BLaER1 treated with 17β-estradiol and CSF1 and Interleukin-3, amounts not matched to agents 10 nM and 100 nM (cell line): ENCODE measurements at regions not wholly inside any gene's neighbourhood (a gene's known extent, or its start where the extent isn't known, plus 50 kb on each side); places are given as distances from the start of the nearest gene placed in this dataset.

Source experiments
- H3K27ac ChIP-seq, 11 experiments: shearing (Covaris generic); formaldehyde crosslinking; 2 replicates each; pipeline ENCODE4 v1.8.1; 2022
- H3K27me3 ChIP-seq, 11 experiments: shearing (Covaris generic); formaldehyde crosslinking; 2 replicates each; pipeline ENCODE4 v1.8.1; 2022
- H3K36me3 ChIP-seq, 11 experiments: shearing (Covaris generic); formaldehyde crosslinking; 2 replicates each; pipeline ENCODE4 v1.8.1; 2022
- H3K4me1 ChIP-seq, 10 experiments: shearing (Covaris generic); formaldehyde crosslinking; 2 replicates each; pipeline ENCODE4 v1.8.1; 2022
- H3K4me2 ChIP-seq, 11 experiments: shearing (Covaris generic); formaldehyde crosslinking; 2 replicates each; pipeline ENCODE4 v1.8.1; 2022
- H3K4me3 ChIP-seq, 10 experiments: shearing (Covaris generic); formaldehyde crosslinking; 2 replicates each; pipeline ENCODE4 v1.8.1; 2022
- H3K9ac ChIP-seq, 11 experiments: shearing (Covaris generic); formaldehyde crosslinking; 2 replicates each; pipeline ENCODE4 v1.8.1; 2022
- H3K9me3 ChIP-seq, 11 experiments: shearing (Covaris generic); formaldehyde crosslinking; replicated peaks in 1 of 11; 2 replicates each; pipeline ENCODE4 v1.8.1; 2022
- H4K20me1 ChIP-seq, 11 experiments: shearing (Covaris generic); formaldehyde crosslinking; 2 replicates each; pipeline ENCODE4 v1.8.1; 2022
- Cebpa-rat ChIP-seq, 11 experiments: shearing (Covaris generic); IDR thresholded peaks; 2 replicates each; pipeline ENCODE4 v1.8.1; 2022

GRCh38 chr1:209046935-209047334 lies 536.6 kb upstream of the CAMK1G start:
- no peak overlapping the region for H3K4me2 ChIP-seq
- H3K36me3 ChIP-seq = no peaks in the 10 kb centered on the region
- TF ChIP-seq Cebpa-rat (IDR thresholded peaks at IDR 0.05) = no peak
- no peak overlapping the region for H3K27ac ChIP-seq
- no peak overlapping the region for H3K4me3 ChIP-seq
- no peaks in the 10 kb centered on the region for H4K20me1 ChIP-seq
- H3K9ac ChIP-seq = no peak overlapping the region
- H3K4me1 ChIP-seq = peaks cover 0 to 5% (median 0%) of the 10 kb centered on the region in 10 experiments; a peak in 1 of 20 replicates
- H3K27me3 ChIP-seq = no peaks in the 10 kb centered on the region
- no peaks in the 10 kb centered on the region for H3K9me3 ChIP-seq

GRCh38 chr1:209048941-209049669 lies 534.4 kb upstream of the CAMK1G start:
- no peak for TF ChIP-seq Cebpa-rat (IDR thresholded peaks at IDR 0.05)
- no peaks in the 10 kb centered on the region for H3K36me3 ChIP-seq

DNA sequence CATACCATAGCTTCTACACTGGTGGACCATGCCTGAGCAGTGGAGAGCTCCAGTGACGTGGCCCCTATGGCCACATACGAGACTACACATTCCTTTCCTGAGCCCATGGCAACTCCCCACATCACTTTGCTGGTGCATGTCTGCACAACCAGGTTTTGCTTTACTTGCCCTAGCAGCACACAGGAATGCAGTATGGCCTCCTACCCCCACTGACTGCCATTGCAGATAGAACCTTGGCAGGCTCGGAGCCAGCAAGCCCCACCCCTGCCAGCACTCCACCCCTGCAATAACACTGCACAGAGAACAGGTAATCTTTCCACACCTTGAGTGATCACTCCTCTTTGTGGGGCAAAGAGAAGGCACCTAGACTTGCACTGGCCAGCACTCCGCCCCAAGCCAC lies 531.9 kb upstream of the CAMK1G start:
- Histone ChIP-seq H3K36me3 (no peaks in the 10 kb centered on the region), H3K4me1 (no peaks in the 10 kb centered on the region), H3K27ac (no peak overlapping the region), H3K9me3 (peaks cover under 1 to 19% (median 8%) of the 10 kb centered on the region in 11 experiments; a peak in 12 of 22 replicates), H3K27me3 (no peaks in the 10 kb centered on the region), H3K4me3 (no peak overlapping the region), H4K20me1 (no peaks in the 10 kb centered on the region), H3K9ac (no peak overlapping the region), H3K4me2 (no peak overlapping the region)
- TF ChIP-seq Cebpa-rat (IDR thresholded peaks at IDR 0.05) = no peak

More at GRCh38 chr1:209048941-209049669, 534.4 kb upstream of the CAMK1G start:
- Histone ChIP-seq H3K4me3 (no peak overlapping the region), H3K27ac (no peak overlapping the region), H3K9me3 (0 out of 22 replicates have a peak, but pooled peaks cover 0 to 11% (median 0%) of the 10 kb centered on the region in 11 experiments), H3K4me2 (no peak overlapping the region), H3K27me3 (no peaks in the 10 kb centered on the region), H3K9ac (no peak overlapping the region), H4K20me1 (no peaks in the 10 kb centered on the region), H3K4me1 (no peaks in the 10 kb centered on the region)

GRCh38 chr1:209053587-209053986 lies 529.9 kb upstream of the CAMK1G start:
- H3K4me3 ChIP-seq = no peak overlapping the region
- H3K4me2 ChIP-seq = no peak overlapping the region
- no peak for TF ChIP-seq Cebpa-rat (IDR thresholded peaks at IDR 0.05)
- no peaks in the 10 kb centered on the region for H4K20me1 ChIP-seq
- no peaks in the 10 kb centered on the region for H3K36me3 ChIP-seq
- H3K27me3 ChIP-seq = no peaks in the 10 kb centered on the region
- H3K27ac ChIP-seq = no peak overlapping the region
- peaks cover 8 to 28% (median 16%) of the 10 kb centered on the region in 11 experiments; a peak in 14 of 22 replicates for H3K9me3 ChIP-seq
- H3K4me1 ChIP-seq = no peaks in the 10 kb centered on the region
- H3K9ac ChIP-seq = no peak overlapping the region

- H3K27ac ChIP-seq = no peak overlapping the region
- H3K27me3 ChIP-seq = no peaks in the 10 kb centered on the region
- H3K4me2 ChIP-seq = no peak overlapping the region
- peaks cover 8 to 28% (median 16%) of the 10 kb centered on the region in 11 experiments; a peak in 14 of 22 replicates for H3K9me3 ChIP-seq
- H3K4me3 ChIP-seq = no peak overlapping the region
- H3K9ac ChIP-seq = no peak overlapping the region
- no peaks in the 10 kb centered on the region for H3K4me1 ChIP-seq
- H3K36me3 ChIP-seq = no peaks in the 10 kb centered on the region
- no peak for TF ChIP-seq Cebpa-rat (IDR thresholded peaks at IDR 0.05)
- H4K20me1 ChIP-seq = no peaks in the 10 kb centered on the region
Observed at GRCh38 chr1:209057083-209057482, 526.4 kb upstream of the CAMK1G start.

GRCh38 chr1:209057901-209058300 lies 525.6 kb upstream of the CAMK1G start:
- no peaks in the 10 kb centered on the region for H4K20me1 ChIP-seq
- H3K4me2 ChIP-seq = no peak overlapping the region
- peaks cover 8 to 28% (median 16%) of the 10 kb centered on the region in 11 experiments; a peak in 14 of 22 replicates for H3K9me3 ChIP-seq
- no peaks in the 10 kb centered on the region for H3K36me3 ChIP-seq
- H3K27ac ChIP-seq = no peak overlapping the region
- H3K4me1 ChIP-seq = no peaks in the 10 kb centered on the region
- no peak overlapping the region for H3K9ac ChIP-seq
- no peak for TF ChIP-seq Cebpa-rat (IDR thresholded peaks at IDR 0.05)
- no peak overlapping the region for H3K4me3 ChIP-seq
- no peaks in the 10 kb centered on the region for H3K27me3 ChIP-seq

- Histone ChIP-seq H3K36me3 (no peaks in the 10 kb centered on the region), H3K9ac (no peak overlapping the region), H3K9me3 (peaks cover 8 to 20% (median 16%) of the 10 kb centered on the region in 11 experiments; a peak in 14 of 22 replicates), H3K4me3 (no peak overlapping the region), H4K20me1 (no peaks in the 10 kb centered on the region), H3K4me1 (peaks cover 0 to 11% (median 9%) of the 10 kb centered on the region in 10 experiments; a peak in 15 of 20 replicates), H3K27me3 (no peaks in the 10 kb centered on the region), H3K27ac (no peak overlapping the region), H3K4me2 (no peak overlapping the region)
- no peak for TF ChIP-seq Cebpa-rat (IDR thresholded peaks at IDR 0.05)
Observed at GRCh38 chr1:209059376-209059775, 524.1 kb upstream of the CAMK1G start.

GRCh38 chr1:209059981-209060380 lies 523.5 kb upstream of the CAMK1G start:
- Histone ChIP-seq H4K20me1 (no peaks in the 10 kb centered on the region), H3K36me3 (no peaks in the 10 kb centered on the region), H3K9me3 (peaks cover 8 to 20% (median 16%) of the 10 kb centered on the region in 11 experiments; a peak in 14 of 22 replicates), H3K27ac (no peak overlapping the region), H3K4me3 (no peak overlapping the region), H3K4me2 (no peak overlapping the region), H3K9ac (no peak overlapping the region), H3K4me1 (peaks cover 0 to 16% (median 14%) of the 10 kb centered on the region in 10 experiments; a peak in 15 of 20 replicates), H3K27me3 (no peaks in the 10 kb centered on the region)
- TF ChIP-seq Cebpa-rat (IDR thresholded peaks at IDR 0.05) = no peak

DNA sequence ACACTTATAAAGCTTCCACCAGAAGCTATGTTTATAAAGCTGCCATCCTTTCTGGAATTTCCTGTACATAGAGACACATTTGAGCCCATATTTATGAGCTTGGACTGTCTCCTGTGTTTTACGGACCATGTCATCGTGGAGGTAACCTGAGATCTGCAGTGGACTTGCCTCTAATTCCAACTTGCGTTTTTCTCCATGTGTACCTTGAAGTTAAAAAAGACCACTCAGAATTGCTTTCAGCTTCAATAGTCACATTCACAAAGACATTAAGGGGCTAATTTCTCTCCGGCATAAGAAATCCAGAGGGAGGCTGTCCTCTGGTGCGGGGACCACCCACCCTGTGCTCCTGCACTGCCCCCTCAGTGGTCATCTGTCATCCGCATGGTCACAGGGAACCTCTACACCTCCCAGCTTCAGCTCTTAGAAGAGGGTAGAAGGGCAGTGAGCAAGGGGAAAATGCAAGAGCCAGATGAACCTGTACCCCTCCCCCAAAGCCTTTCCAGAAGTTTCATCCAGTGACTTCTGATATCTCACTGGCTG lies 521.4 kb upstream of the CAMK1G start:
- H3K27ac ChIP-seq = no peak overlapping the region
- peaks cover 0 to 16% (median 14%) of the 10 kb centered on the region in 10 experiments; a peak in 15 of 20 replicates for H3K4me1 ChIP-seq
- no peak for TF ChIP-seq Cebpa-rat (IDR thresholded peaks at IDR 0.05)
- H3K4me3 ChIP-seq = no peak overlapping the region
- H3K9ac ChIP-seq = no peak overlapping the region
- peaks cover under 1 to 3% (median 2%) of the 10 kb centered on the region in 11 experiments; a peak in 13 of 22 replicates for H3K9me3 ChIP-seq
- no peaks in the 10 kb centered on the region for H4K20me1 ChIP-seq
- H3K4me2 ChIP-seq = no peak overlapping the region
- no peaks in the 10 kb centered on the region for H3K36me3 ChIP-seq
- no peaks in the 10 kb centered on the region for H3K27me3 ChIP-seq
